ENCODE measurements at regions not wholly inside any gene's neighbourhood (a gene's known extent, or its start where the extent isn't known, plus 50 kb on each side); places are given as distances from the start of the nearest gene placed in this dataset.

GRCh38 chr1:55695552-55695951, 480.4 kb upstream of the USP24 start:
- 78 to 93% (median 88%) methylated on average over 5 of the region's 5 CpGs for WGBS, 5 donors
- intact Hi-C loops (cut with DNase I; ENCODE audit: low total_unique reads), result no loop called here

GRCh38 chr1:55695151-55695550, 480.0 kb upstream of the USP24 start:
- H3K4me1 ChIP-seq, result no peaks in the 10 kb centered on the region
- TF ChIP-seq CTCF (IDR thresholded peaks at IDR 0.05 in 8 of 11, conservative IDR thresholded peaks at IDR 0.05 in 3 of 11) (no peak), POLR2AphosphoS5 (IDR thresholded peaks at IDR 0.05) (no peak), POLR2A (IDR thresholded peaks at IDR 0.05) (no peak)
- intact Hi-C loops (cut with DNase I; ENCODE audit: low total_unique reads), result no loop called here
- H3K27ac ChIP-seq, result no peak overlapping the region
- no peak for DNase-seq
- H3K4me3 ChIP-seq, result no peak overlapping the region
- H3K36me3 ChIP-seq, result no peaks in the 10 kb centered on the region
- H3K27me3 ChIP-seq (replicated peaks in 1 of 7), result peaks cover 0 to 11% (median 0%) of the 10 kb centered on the region in 7 donors
- no peaks in the 10 kb centered on the region for H3K9me3 ChIP-seq
- 74 to 90% (median 83%) methylated on average over 4 of the region's 4 CpGs for WGBS, 5 donors

More at GRCh38 chr1:55695552-55695951, 480.4 kb upstream of the USP24 start:
- H3K4me3 ChIP-seq, result no peak overlapping the region
- peaks cover 0 to 8% (median 0%) of the 10 kb centered on the region in 7 donors for H3K27me3 ChIP-seq (replicated peaks in 1 of 7)
- H3K27ac ChIP-seq, result no peak overlapping the region
- no peaks in the 10 kb centered on the region for H3K36me3 ChIP-seq
- no peaks in the 10 kb centered on the region for H3K4me1 ChIP-seq
- no peak for DNase-seq
- TF ChIP-seq POLR2AphosphoS5 (IDR thresholded peaks at IDR 0.05) (no peak), POLR2A (IDR thresholded peaks at IDR 0.05) (no peak)
- H3K9me3 ChIP-seq, result no peaks in the 10 kb centered on the region

GRCh38 chr1:55694310-55694801, 479.2 kb upstream of the USP24 start:
- DNase-seq, result no peak
- 62 to 88% (median 83%) methylated on average over 2 of the region's 2 CpGs for WGBS, 5 donors
- intact Hi-C loops (cut with DNase I; ENCODE audit: low total_unique reads), result no loop called here
- no peaks in the 10 kb centered on the region for H3K36me3 ChIP-seq
- H3K9me3 ChIP-seq, result no peaks in the 10 kb centered on the region
- no peaks in the 10 kb centered on the region for H3K4me1 ChIP-seq
- TF ChIP-seq CTCF (IDR thresholded peaks at IDR 0.05 in 8 of 11, conservative IDR thresholded peaks at IDR 0.05 in 3 of 11) (no peak), POLR2A (IDR thresholded peaks at IDR 0.05) (no peak), POLR2AphosphoS5 (IDR thresholded peaks at IDR 0.05) (no peak)
- peaks cover 0 to 16% (median 0%) of the 10 kb centered on the region in 7 donors for H3K27me3 ChIP-seq (replicated peaks in 1 of 7)
- no peak overlapping the region for H3K4me3 ChIP-seq
- H3K27ac ChIP-seq, result no peak overlapping the region

- Histone ChIP-seq H3K4me1 (no peaks in the 10 kb centered on the region), H3K36me3 (no peaks in the 10 kb centered on the region), H3K4me3 (no peak overlapping the region), H3K9me3 (no peaks in the 10 kb centered on the region), H3K27me3 (replicated peaks in 1 of 7) (peaks cover 0 to 10% (median 0%) of the 10 kb centered on the region in 7 donors), H3K27ac (no peak overlapping the region)
- WGBS, 5 donors, result 89 to 96% (median 91%) methylated on average over 1 of the region's 1 CpG
- intact Hi-C loops (cut with DNase I; ENCODE audit: low total_unique reads), result no loop called here
- TF ChIP-seq CTCF (IDR thresholded peaks at IDR 0.05 in 8 of 11, conservative IDR thresholded peaks at IDR 0.05 in 3 of 11) (no peak), POLR2AphosphoS5 (IDR thresholded peaks at IDR 0.05) (no peak), POLR2A (IDR thresholded peaks at IDR 0.05) (no peak)
- DNase-seq, result no peak
These were observed 477.6 kb upstream of the USP24 start for GRCh38 chr1:55692726-55693125.

- DNase-seq, result no peak
- Histone ChIP-seq H3K27ac (no peak overlapping the region), H3K4me3 (no peak overlapping the region), H3K27me3 (replicated peaks in 1 of 7) (peaks cover 0 to 17% (median 0%) of the 10 kb centered on the region in 7 donors), H3K36me3 (no peaks in the 10 kb centered on the region), H3K4me1 (no peaks in the 10 kb centered on the region), H3K9me3 (no peaks in the 10 kb centered on the region)
- WGBS, 5 donors, result 59 to 81% (median 70%) methylated on average over 3 to 4 of the region's 4 CpGs
- TF ChIP-seq POLR2AphosphoS5 (IDR thresholded peaks at IDR 0.05) (no peak), POLR2A (IDR thresholded peaks at IDR 0.05) (no peak), CTCF (IDR thresholded peaks at IDR 0.05 in 8 of 11, conservative IDR thresholded peaks at IDR 0.05 in 3 of 11) (no peak)
- intact Hi-C loops (cut with DNase I; ENCODE audit: low total_unique reads), result no loop called here
These were observed 475.2 kb upstream of the USP24 start for GRCh38 chr1:55690366-55690765.
